GM18909 (cell line): ENCODE measurements at regions not wholly inside any gene's neighbourhood (a gene's known extent, or its start where the extent isn't known, plus 50 kb on each side); places are given as distances from the start of the nearest gene placed in this dataset.

Experiments used
- ATAC-seq: cut with Tn5 transposase; IDR thresholded peaks from one replicate; pipeline ENCODE4 v1.9.1; 2021; ENCODE audit warnings: mild to moderate bottlenecking; ENCODE audit not compliant: unreplicated experiment, poor library complexity

GRCh38 chr3:187924651-187925050 lies 179.4 kb upstream of the BCL6 start:
- no peak for ATAC-seq

- ATAC-seq, result no peak
These were observed 180.1 kb upstream of the BCL6 start for GRCh38 chr3:187925326-187925725.

- ATAC-seq, result no peak
These were observed 181.4 kb upstream of the BCL6 start for GRCh38 chr3:187926620-187927019.

GRCh38 chr3:187927565-187927964 lies 182.3 kb upstream of the BCL6 start:
- no peak for ATAC-seq

GRCh38 chr3:187929112-187929816 lies 184.0 kb upstream of the BCL6 start:
- no peak for ATAC-seq

- ATAC-seq, result no peak
These were observed 184.8 kb upstream of the BCL6 start for GRCh38 chr3:187930021-187930420.

GRCh38 chr3:187931101-187931500 lies 185.8 kb upstream of the BCL6 start:
- no peak for ATAC-seq

GRCh38 chr3:187931770-187932278 lies 186.6 kb upstream of the BCL6 start:
- ATAC-seq, result no peak

GRCh38 chr3:187932530-187932929 lies 187.3 kb upstream of the BCL6 start:
- no peak for ATAC-seq

- peak; percentile 99 for ATAC-seq
These were observed 190.4 kb upstream of the BCL6 start for GRCh38 chr3:187935623-187936156.

- ATAC-seq, result no peak
These were observed 191.4 kb upstream of the BCL6 start for GRCh38 chr3:187936676-187937075.

- no peak for ATAC-seq
These were observed 194.6 kb upstream of the BCL6 start for GRCh38 chr3:187939891-187940290.

- ATAC-seq, result no peak
These were observed 196.0 kb upstream of the BCL6 start for GRCh38 chr3:187941135-187941847.

GRCh38 chr3:187941848-187942194 lies 196.6 kb upstream of the BCL6 start:
- ATAC-seq, result no peak

- peak; percentile 51 for ATAC-seq
These were observed 197.5 kb upstream of the BCL6 start for GRCh38 chr3:187942658-187943241.

- no peak for ATAC-seq
These were observed 198.6 kb upstream of the BCL6 start for GRCh38 chr3:187943677-187944389.

- ATAC-seq, result peak; percentile 45
These were observed 199.3 kb upstream of the BCL6 start for GRCh38 chr3:187944390-187945179.

GRCh38 chr3:187945374-187945773 lies 200.1 kb upstream of the BCL6 start:
- no peak for ATAC-seq

- ATAC-seq, result no peak
These were observed 201.0 kb upstream of the BCL6 start for GRCh38 chr3:187946163-187946691.

GRCh38 chr3:187946981-187947380 lies 201.7 kb upstream of the BCL6 start:
- ATAC-seq, result no peak
